H9 (cell line): ENCODE measurements at regions not wholly inside any gene's neighbourhood (a gene's known extent, or its start where the extent isn't known, plus 50 kb on each side); places are given as distances from the start of the nearest gene placed in this dataset.

Experiments used
- DNase-seq: peaks from one replicate; pipeline ENCODE4 v3.0.0-alpha.2; 2017
- H2AFZ ChIP-seq: one replicate; pipeline ENCODE4 v1.6.1; 2013; ENCODE audit warnings: mild to moderate bottlenecking, low read length, control low read depth, moderate library complexity
- H2AK5ac ChIP-seq: 2 replicates; pipeline ENCODE4 v1.6.1; 2013; ENCODE audit warnings: low read length, control low read depth, mixed read lengths; ENCODE audit not compliant: insufficient read length
- H2BK120ac ChIP-seq: one replicate; pipeline ENCODE4 v1.6.1; 2013; ENCODE audit warnings: low read depth, mild to moderate bottlenecking, low read length, control low read depth, inconsistent platforms; ENCODE audit not compliant: poor library complexity, severe bottlenecking
- H2BK12ac ChIP-seq: 2 replicates; pipeline ENCODE4 v1.6.1; 2013; ENCODE audit warnings: low read length, control low read depth, mixed read lengths, low read depth; ENCODE audit not compliant: insufficient read length
- H2BK15ac ChIP-seq: 2 replicates; pipeline ENCODE4 v1.6.1; 2013; ENCODE audit warnings: low read depth, low read length, control low read depth
- H2BK20ac ChIP-seq: one replicate; pipeline ENCODE4 v1.6.1; 2013; ENCODE audit warnings: low read depth, mild to moderate bottlenecking, low read length, control low read depth, inconsistent platforms; ENCODE audit not compliant: poor library complexity, severe bottlenecking
- H2BK5ac ChIP-seq: 2 replicates; pipeline ENCODE4 v1.6.1; 2013; ENCODE audit warnings: low read length, control low read depth, mixed read lengths; ENCODE audit not compliant: insufficient read length
- H3K14ac ChIP-seq: 2 replicates; pipeline ENCODE4 v1.6.1; 2013; ENCODE audit warnings: low read length, control low read depth; ENCODE audit not compliant: insufficient read depth
- H3K18ac ChIP-seq: 2 replicates; pipeline ENCODE4 v1.6.1; 2013; ENCODE audit warnings: low read depth, mild to moderate bottlenecking, mixed read lengths, low read length, control low read depth; ENCODE audit not compliant: insufficient read length
- H3K23ac ChIP-seq: 2 replicates; pipeline ENCODE4 v1.6.1; 2013; ENCODE audit warnings: low read length, control low read depth, mixed read lengths, low read depth; ENCODE audit not compliant: insufficient read length
- H3K23me2 ChIP-seq: 2 replicates; pipeline ENCODE4 v1.6.1; 2013; ENCODE audit warnings: low read depth, mild to moderate bottlenecking, mixed read lengths, low read length, control low read depth; ENCODE audit not compliant: insufficient read length, poor library complexity, severe bottlenecking
- H3K27ac ChIP-seq: 2 replicates; pipeline ENCODE4 v1.5.1; 2013; ENCODE audit warnings: low read length, control low read depth, mixed read lengths, low read depth; ENCODE audit not compliant: insufficient read length
- H3K27me3 ChIP-seq: 2 replicates; pipeline ENCODE4 v1.6.1; 2013; ENCODE audit warnings: low read length, control low read depth, inconsistent platforms; ENCODE audit not compliant: insufficient read depth
- H3K4ac ChIP-seq: 2 replicates; pipeline ENCODE4 v1.6.1; 2013; ENCODE audit warnings: low read depth, mild to moderate bottlenecking, control low read depth, inconsistent platforms, low read length, moderate library complexity
- H3K4me1 ChIP-seq: 2 replicates; pipeline ENCODE4 v1.6.1; 2013; ENCODE audit warnings: low read length, control low read depth, inconsistent platforms; ENCODE audit not compliant: insufficient read depth
- H3K4me2 ChIP-seq: 2 replicates; pipeline ENCODE4 v1.6.1; 2013; ENCODE audit warnings: low read length, control low read depth, mixed read lengths; ENCODE audit not compliant: insufficient read length, insufficient read depth
- H3K56ac ChIP-seq: 2 replicates; pipeline ENCODE4 v1.6.1; 2013; ENCODE audit warnings: low read depth, mild to moderate bottlenecking, mixed read lengths, low read length, control low read depth; ENCODE audit not compliant: insufficient read length
- H3K79me1 ChIP-seq: 2 replicates; pipeline ENCODE4 v1.6.1; 2013; ENCODE audit warnings: low read depth, mild to moderate bottlenecking, moderate library complexity, low read length, control low read depth, inconsistent platforms; ENCODE audit not compliant: insufficient read depth, poor library complexity, severe bottlenecking
- H3K79me2 ChIP-seq: 2 replicates; pipeline ENCODE4 v1.6.1; 2013; ENCODE audit warnings: low read length, control low read depth, inconsistent platforms; ENCODE audit not compliant: insufficient read depth
- H3K9ac ChIP-seq: 2 replicates; pipeline ENCODE4 v1.6.1; 2013; ENCODE audit warnings: low read length, control low read depth, mixed read lengths; ENCODE audit not compliant: insufficient read length; ENCODE audit errors: extremely low read depth
- H3K9me3 ChIP-seq: one replicate; pipeline ENCODE4 v1.6.1; 2013; ENCODE audit warnings: low read depth, low read length, inconsistent platforms; ENCODE audit not compliant: control insufficient read depth
- H3T11ph ChIP-seq: one replicate; pipeline ENCODE4 v1.6.1; 2013; ENCODE audit warnings: mild to moderate bottlenecking, low read length, control low read depth, inconsistent platforms
- H4K20me1 ChIP-seq: one replicate; pipeline ENCODE4 v1.6.1; 2013; ENCODE audit not compliant: control insufficient read depth, insufficient read length, insufficient read depth
- H4K5ac ChIP-seq: 2 replicates; pipeline ENCODE4 v1.6.1; 2013; ENCODE audit warnings: low read depth, mild to moderate bottlenecking, mixed read lengths, low read length, control low read depth; ENCODE audit not compliant: insufficient read length
- H4K8ac ChIP-seq: replicated peaks from 2 replicates; pipeline ENCODE4 v1.6.1; 2013; ENCODE audit warnings: low read length, control low read depth, mixed read lengths, low read depth; ENCODE audit not compliant: insufficient read length
- H4K91ac ChIP-seq: 2 replicates; pipeline ENCODE4 v1.6.1; 2013; ENCODE audit warnings: low read depth, mild to moderate bottlenecking, moderate library complexity, mixed read lengths, low read length, control low read depth; ENCODE audit not compliant: insufficient read length
- H3K27ac Mint-ChIP-seq, 3 experiments: 2 replicates in 2 of 3; 3 replicates in 1 of 3; pipeline ENCODE4 v1.8.0; 2020 to 2021; ENCODE audit warnings: mixed read lengths in 3 of 3, mild to moderate bottlenecking in 1 of 3, moderate library complexity in 1 of 3
- H3K27me3 Mint-ChIP-seq: 2 replicates; pipeline ENCODE4 v1.8.0; 2021; ENCODE audit warnings: low read depth, mild to moderate bottlenecking, moderate library complexity, mixed read lengths
- H3K36me3 Mint-ChIP-seq, 3 experiments: 2 replicates in 2 of 3; 3 replicates in 1 of 3; pipeline ENCODE4 v1.8.0; 2020 to 2021; ENCODE audit warnings: low read depth in 3 of 3, mixed read lengths in 3 of 3; ENCODE audit not compliant: insufficient read depth in 1 of 3
- H3K4me1 Mint-ChIP-seq, 2 experiments: 2 replicates each; pipeline ENCODE4 v1.8.0; 2020; ENCODE audit warnings: mixed read lengths in 2 of 2
- H3K4me3 Mint-ChIP-seq, 2 experiments: 2 replicates in 1 of 2; 3 replicates in 1 of 2; pipeline ENCODE4 v1.8.0; 2020 to 2021; ENCODE audit warnings: mild to moderate bottlenecking in 2 of 2, mixed read lengths in 2 of 2, moderate library complexity in 1 of 2
- H3K9me3 Mint-ChIP-seq, 2 experiments: 2 replicates in 1 of 2; 3 replicates in 1 of 2; pipeline ENCODE4 v1.8.0; 2020; ENCODE audit warnings: mild to moderate bottlenecking in 2 of 2, mixed read lengths in 2 of 2, moderate library complexity in 1 of 2
- WGBS: extraction: QIAGEN DNeasy Blood & Tissue Kit; methylation state at CpG from one replicate; pipeline ENCODE4 v1.1.7; 2013; ENCODE audit warnings: missing lambda C conversion rate, low lambda C conversion rate, mixed read lengths; ENCODE audit not compliant: insufficient read length; ENCODE audit errors: extremely low coverage; 5-methylcytosine and 5-hydroxymethylcytosine counted together
- TF ChIP-seq, protein P1 (sequence below): fragments of 200-600 bp; sonication (generic); conservative IDR thresholded peaks from 3 replicates; pipeline ENCODE4 v1.8.0; 2021; ENCODE audit warnings: antibody characterized with exemption, mild to moderate bottlenecking

DNA sequence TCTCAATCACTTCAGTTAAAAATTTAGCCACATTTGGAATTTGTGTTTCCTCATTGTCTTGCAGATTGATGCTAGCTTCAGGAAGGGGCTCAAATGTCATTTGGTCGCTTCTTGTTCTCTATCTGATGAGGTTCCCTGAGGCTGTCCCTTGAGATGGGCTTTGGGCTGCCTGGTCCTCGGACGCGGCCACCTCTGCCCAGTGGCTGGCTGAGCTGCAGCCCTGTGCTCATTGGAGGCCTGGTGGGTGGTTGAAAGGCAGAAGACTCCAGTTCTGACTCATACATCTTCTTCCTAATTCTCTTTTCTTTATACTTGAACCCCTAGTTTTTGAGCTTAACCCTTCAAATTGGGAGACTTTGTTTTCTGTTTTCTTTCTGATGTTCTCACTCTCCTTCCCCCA lies 78.8 kb upstream of the NTRK2 start:
- Histone ChIP-seq H3K79me1 (no peaks in the 10 kb centered on the region), H2AFZ (no peak overlapping the region), H4K20me1 (no peaks in the 10 kb centered on the region), H4K91ac (no peak overlapping the region), H4K5ac (no peak overlapping the region), H3K9ac (no peak overlapping the region), H3T11ph (no peak overlapping the region), H2BK5ac (no peak overlapping the region), H2BK20ac (no peak overlapping the region), H3K56ac (no peak overlapping the region), H3K18ac (no peak overlapping the region), H2BK15ac (no peak overlapping the region), H3K27ac (no peak overlapping the region), H2AK5ac (no peak overlapping the region), H3K4me1 (no peaks in the 10 kb centered on the region), H3K4ac (no peak overlapping the region), H3K27me3 (no peaks in the 10 kb centered on the region), H2BK12ac (no peak overlapping the region), H3K9me3 (no peaks in the 10 kb centered on the region), H3K23ac (no peak overlapping the region), H4K8ac (no peak overlapping the region), H3K23me2 (no peaks in the 10 kb centered on the region), H3K4me2 (no peak overlapping the region), H3K79me2 (no peaks in the 10 kb centered on the region), H3K14ac (no peak overlapping the region), H2BK120ac (no peak overlapping the region)
- Mint-ChIP-seq H3K4me1 (0 out of 4 replicates have a peak, but pooled peaks cover 0 to 3% of the 10 kb centered on the region in 2 experiments), H3K27ac (no peak overlapping the region), H3K4me3 (no peak overlapping the region), H3K36me3 (no peaks in the 10 kb centered on the region; a peak in 1 of 7 replicates), H3K27me3 (peaks cover 4% of the 10 kb centered on the region), H3K9me3 (no peaks in the 10 kb centered on the region)
- TF ChIP-seq, protein P1, sequence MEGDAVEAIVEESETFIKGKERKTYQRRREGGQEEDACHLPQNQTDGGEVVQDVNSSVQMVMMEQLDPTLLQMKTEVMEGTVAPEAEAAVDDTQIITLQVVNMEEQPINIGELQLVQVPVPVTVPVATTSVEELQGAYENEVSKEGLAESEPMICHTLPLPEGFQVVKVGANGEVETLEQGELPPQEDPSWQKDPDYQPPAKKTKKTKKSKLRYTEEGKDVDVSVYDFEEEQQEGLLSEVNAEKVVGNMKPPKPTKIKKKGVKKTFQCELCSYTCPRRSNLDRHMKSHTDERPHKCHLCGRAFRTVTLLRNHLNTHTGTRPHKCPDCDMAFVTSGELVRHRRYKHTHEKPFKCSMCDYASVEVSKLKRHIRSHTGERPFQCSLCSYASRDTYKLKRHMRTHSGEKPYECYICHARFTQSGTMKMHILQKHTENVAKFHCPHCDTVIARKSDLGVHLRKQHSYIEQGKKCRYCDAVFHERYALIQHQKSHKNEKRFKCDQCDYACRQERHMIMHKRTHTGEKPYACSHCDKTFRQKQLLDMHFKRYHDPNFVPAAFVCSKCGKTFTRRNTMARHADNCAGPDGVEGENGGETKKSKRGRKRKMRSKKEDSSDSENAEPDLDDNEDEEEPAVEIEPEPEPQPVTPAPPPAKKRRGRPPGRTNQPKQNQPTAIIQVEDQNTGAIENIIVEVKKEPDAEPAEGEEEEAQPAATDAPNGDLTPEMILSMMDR, result no peak
- DNase-seq, result no peak
- no CpG with 5 or more reads among the region's 4 CpGs for WGBS
